ENCODE measurements at regions not wholly inside any gene's neighbourhood (a gene's known extent, or its start where the extent isn't known, plus 50 kb on each side); places are given as distances from the start of the nearest gene placed in this dataset.

DNA sequence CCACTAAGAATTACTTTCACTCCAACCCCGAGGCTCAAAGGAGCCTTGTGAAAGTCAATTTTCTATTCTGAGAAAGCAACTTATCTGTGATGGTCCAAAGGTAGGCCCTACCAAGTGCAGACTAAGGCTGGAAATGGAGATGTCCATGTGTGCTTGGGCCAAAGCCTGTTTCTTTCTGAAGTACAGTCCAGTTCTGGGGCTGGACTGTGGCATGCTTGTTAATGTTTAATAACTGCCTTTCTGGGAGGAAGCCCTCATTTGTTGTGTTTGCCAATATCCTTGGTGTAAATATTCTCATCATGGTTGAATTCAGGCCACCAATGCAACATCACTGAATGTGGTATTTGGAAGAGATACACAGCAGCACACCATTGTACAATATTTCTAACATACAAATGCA, 182.3 kb upstream of the BCL6 start:
- Histone ChIP-seq H3K27ac (no peak overlapping the region), H3K36me3 (no peaks in the 10 kb centered on the region), H3K27me3 (no peaks in the 10 kb centered on the region), H3K9me3 (peaks cover 0 to 3% (median 0%) of the 10 kb centered on the region in 4 donors), H3K4me3 (no peak overlapping the region), H3K4me1 (no peaks in the 10 kb centered on the region)
- no peak for TF ChIP-seq POLR2A (IDR thresholded peaks at IDR 0.05)
- TF ChIP-seq, protein P1, sequence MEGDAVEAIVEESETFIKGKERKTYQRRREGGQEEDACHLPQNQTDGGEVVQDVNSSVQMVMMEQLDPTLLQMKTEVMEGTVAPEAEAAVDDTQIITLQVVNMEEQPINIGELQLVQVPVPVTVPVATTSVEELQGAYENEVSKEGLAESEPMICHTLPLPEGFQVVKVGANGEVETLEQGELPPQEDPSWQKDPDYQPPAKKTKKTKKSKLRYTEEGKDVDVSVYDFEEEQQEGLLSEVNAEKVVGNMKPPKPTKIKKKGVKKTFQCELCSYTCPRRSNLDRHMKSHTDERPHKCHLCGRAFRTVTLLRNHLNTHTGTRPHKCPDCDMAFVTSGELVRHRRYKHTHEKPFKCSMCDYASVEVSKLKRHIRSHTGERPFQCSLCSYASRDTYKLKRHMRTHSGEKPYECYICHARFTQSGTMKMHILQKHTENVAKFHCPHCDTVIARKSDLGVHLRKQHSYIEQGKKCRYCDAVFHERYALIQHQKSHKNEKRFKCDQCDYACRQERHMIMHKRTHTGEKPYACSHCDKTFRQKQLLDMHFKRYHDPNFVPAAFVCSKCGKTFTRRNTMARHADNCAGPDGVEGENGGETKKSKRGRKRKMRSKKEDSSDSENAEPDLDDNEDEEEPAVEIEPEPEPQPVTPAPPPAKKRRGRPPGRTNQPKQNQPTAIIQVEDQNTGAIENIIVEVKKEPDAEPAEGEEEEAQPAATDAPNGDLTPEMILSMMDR (IDR thresholded peaks at IDR 0.05), result no peak
- DNase-seq, result no peak

DNA sequence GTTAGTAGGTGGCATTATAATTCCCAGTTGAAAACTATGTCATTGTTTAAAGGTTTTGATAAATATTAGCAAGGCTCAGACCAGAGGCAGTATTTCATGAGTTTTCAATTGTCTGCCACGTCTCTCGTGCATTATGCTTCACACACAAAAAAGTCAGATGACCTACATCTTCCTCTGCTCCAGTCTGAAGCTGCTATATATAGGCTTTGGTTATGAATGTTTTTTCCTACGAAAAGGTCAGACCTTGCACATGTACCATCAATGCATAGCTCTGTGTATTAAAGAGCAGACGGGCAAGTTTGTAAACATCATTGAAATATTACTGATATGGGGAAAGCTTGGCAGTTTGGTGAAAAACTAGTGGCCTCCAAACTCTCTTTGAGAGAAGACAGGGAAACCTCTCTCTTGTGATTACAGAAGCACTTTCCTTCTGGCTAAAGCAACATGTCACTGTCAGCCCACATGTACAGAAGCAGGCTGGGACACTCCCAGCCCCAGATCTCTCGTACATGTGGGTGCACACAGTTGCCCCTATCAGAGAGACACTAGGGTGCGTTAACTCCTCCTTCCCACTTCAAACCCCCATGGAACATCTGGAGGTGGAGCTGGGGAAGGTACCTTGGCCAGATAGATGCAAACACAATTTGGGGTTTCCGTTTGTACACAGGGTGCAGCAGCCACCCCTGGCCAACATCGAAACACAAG, 184.0 kb upstream of the BCL6 start:
- H3K36me3 ChIP-seq, result no peaks in the 10 kb centered on the region
- no peaks in the 10 kb centered on the region for H3K27me3 ChIP-seq
- no peak for TF ChIP-seq POLR2A (IDR thresholded peaks at IDR 0.05)
- TF ChIP-seq, protein P1 (IDR thresholded peaks at IDR 0.05), result no peak
- H3K27ac ChIP-seq, result no peak overlapping the region
- no peak overlapping the region for H3K4me3 ChIP-seq
- no peaks in the 10 kb centered on the region for H3K4me1 ChIP-seq
- no peak for DNase-seq
- H3K9me3 ChIP-seq, result peaks cover 0 to 3% (median 0%) of the 10 kb centered on the region in 4 donors

DNA sequence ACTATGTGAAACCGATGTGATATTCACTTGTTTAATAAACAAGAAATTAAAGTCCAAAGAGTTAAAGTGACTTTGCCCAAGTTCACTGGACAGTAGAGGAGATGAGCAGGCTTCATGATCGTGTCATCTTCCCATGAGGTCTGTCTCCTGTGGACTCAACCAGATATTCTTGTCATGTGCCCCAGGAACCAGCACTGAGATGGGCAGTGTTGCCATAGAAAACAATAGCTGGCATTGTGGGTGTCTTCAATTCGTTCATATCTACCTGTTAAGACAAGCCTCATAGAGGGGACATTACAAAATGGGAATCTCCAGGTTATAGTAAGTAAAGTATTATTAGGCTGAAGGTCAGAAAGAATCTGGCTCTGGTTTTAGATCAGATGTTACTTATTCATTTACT, 184.8 kb upstream of the BCL6 start:
- no peak overlapping the region for H3K27ac ChIP-seq
- no peak for DNase-seq

DNA sequence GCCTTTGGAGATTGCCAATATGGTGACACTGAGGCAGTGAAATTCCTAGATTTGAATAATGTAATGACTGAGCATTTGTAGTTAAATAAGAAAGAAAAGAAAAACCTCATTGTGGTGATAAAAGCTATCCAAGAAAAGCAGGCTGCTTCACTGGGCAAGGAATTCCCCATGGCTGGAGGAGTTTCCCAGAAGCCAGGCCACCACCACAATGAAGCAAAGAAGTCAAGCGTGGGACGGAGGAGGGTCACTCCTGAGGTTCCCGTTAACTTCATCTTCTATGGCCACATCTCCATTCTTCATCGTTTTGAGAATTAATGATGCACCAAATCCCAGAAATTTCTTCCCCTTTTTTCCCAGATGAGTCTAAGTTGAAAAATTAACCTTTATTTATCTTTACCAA, 185.8 kb upstream of the BCL6 start:
- Histone ChIP-seq H3K27me3 (no peaks in the 10 kb centered on the region), H3K27ac (no peak overlapping the region), H3K36me3 (no peaks in the 10 kb centered on the region), H3K4me3 (no peak overlapping the region), H3K4me1 (no peaks in the 10 kb centered on the region), H3K9me3 (no peaks in the 10 kb centered on the region)
- TF ChIP-seq, protein P1 (IDR thresholded peaks at IDR 0.05), result no peak
- TF ChIP-seq POLR2A (IDR thresholded peaks at IDR 0.05), result no peak
- DNase-seq, result no peak

More for the DNA sequence above, 184.8 kb upstream of the BCL6 start:
- TF ChIP-seq, protein P1 (IDR thresholded peaks at IDR 0.05), result no peak
- no peak for TF ChIP-seq POLR2A (IDR thresholded peaks at IDR 0.05)
- Histone ChIP-seq H3K4me1 (no peaks in the 10 kb centered on the region), H3K36me3 (no peaks in the 10 kb centered on the region), H3K27me3 (no peaks in the 10 kb centered on the region), H3K4me3 (no peak overlapping the region), H3K9me3 (no peaks in the 10 kb centered on the region)

DNA sequence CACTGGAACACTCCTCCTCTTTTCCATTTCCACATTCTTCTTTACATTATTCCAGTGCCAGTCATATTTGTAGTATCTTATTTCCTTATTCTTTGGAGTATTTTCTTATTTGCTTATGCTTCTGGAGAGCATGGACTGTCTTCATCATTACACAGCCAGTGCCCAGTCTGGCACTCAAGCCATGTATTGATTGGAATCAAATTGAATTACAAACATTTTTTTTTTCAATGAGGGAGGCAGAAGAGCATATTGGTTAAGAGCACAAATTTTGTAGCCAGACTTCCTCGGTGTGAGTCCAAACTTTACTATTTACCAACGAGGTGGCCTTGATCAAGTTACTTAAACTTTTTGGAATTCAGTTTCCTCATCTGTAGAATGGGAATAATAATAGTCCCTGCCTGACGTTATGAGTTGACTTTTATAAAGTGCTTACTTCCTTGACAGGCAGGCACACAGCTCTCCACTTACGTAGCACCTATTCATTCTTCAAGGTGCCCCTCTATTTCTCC, 186.6 kb upstream of the BCL6 start:
- no peaks in the 10 kb centered on the region for H3K4me1 ChIP-seq
- TF ChIP-seq, protein P1 (IDR thresholded peaks at IDR 0.05), result no peak
- TF ChIP-seq POLR2A (IDR thresholded peaks at IDR 0.05), result no peak
- H3K27ac ChIP-seq, result no peak overlapping the region
- no peaks in the 10 kb centered on the region for H3K9me3 ChIP-seq
- DNase-seq, result no peak
- no peaks in the 10 kb centered on the region for H3K27me3 ChIP-seq
- no peak overlapping the region for H3K4me3 ChIP-seq
- H3K36me3 ChIP-seq, result no peaks in the 10 kb centered on the region

All from Peyer's patch (tissue), 4 donors.